ENCODE measurements at regions not wholly inside any gene's neighbourhood (a gene's known extent, or its start where the extent isn't known, plus 50 kb on each side); places are given as distances from the start of the nearest gene placed in this dataset.
"Not testable (repeated sequence)": the region's sequence is repeated elsewhere in the genome, so short reads cannot be mapped to it uniquely, and the experiment has no call there.

DNA sequence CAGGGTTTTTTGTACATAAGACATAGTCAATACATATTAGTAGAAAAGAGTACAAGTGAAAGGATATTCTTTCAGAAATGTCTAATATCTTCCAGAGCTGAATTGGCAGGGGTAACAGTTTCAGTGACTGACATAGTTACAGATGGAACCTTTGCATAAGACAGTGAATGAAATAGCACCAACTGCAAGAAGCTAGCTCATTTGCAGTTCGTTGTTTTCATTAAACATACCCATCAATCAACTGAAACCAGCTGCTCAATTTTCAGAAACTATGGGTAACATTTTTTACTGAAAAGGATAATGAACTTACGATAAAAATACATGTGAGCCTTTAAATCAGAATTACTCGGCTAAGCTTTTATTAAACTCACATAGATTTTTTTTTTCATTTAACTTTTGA, 93.9 kb upstream of the EPHA3 start:
- Histone ChIP-seq H3K4me3 (no peak overlapping the region), H3K27me3 (no peaks in the 10 kb centered on the region), H3K36me3 (no peaks in the 10 kb centered on the region), H3K4me1 (no peaks in the 10 kb centered on the region), H3K9me3 (no peaks in the 10 kb centered on the region), H3K27ac (no peak overlapping the region), H3K9ac (ENCODE audit: low read depth in 2 of 2, low read length in 2 of 2) (no peak overlapping the region)
- TF ChIP-seq, protein P1, sequence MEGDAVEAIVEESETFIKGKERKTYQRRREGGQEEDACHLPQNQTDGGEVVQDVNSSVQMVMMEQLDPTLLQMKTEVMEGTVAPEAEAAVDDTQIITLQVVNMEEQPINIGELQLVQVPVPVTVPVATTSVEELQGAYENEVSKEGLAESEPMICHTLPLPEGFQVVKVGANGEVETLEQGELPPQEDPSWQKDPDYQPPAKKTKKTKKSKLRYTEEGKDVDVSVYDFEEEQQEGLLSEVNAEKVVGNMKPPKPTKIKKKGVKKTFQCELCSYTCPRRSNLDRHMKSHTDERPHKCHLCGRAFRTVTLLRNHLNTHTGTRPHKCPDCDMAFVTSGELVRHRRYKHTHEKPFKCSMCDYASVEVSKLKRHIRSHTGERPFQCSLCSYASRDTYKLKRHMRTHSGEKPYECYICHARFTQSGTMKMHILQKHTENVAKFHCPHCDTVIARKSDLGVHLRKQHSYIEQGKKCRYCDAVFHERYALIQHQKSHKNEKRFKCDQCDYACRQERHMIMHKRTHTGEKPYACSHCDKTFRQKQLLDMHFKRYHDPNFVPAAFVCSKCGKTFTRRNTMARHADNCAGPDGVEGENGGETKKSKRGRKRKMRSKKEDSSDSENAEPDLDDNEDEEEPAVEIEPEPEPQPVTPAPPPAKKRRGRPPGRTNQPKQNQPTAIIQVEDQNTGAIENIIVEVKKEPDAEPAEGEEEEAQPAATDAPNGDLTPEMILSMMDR (IDR thresholded peaks at IDR 0.05) = no peak
- DNase-seq = no peak
- intact Hi-C loops (cut with DNase I) = no loop called here

DNA sequence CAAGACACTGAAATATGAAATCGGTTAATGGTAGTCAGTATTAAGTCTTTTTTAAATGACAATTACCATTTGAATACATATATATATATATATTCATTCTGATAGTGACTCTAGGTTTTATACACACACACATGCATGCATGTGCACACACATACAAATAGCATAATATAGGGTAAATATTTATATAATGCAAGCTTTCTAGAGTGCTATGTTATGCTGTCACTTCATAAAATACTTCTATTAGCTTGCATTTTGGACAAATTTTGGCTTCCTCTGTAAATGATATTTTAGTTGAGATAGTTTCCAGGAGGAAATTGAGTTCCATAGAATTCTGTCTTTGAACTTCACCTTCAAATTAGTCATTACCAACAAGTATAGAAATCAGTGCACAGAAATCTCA, 89.9 kb upstream of the EPHA3 start:
- H3K9me3 ChIP-seq = no peaks in the 10 kb centered on the region
- H3K9ac ChIP-seq (ENCODE audit: low read depth in 2 of 2, low read length in 2 of 2) = no peak overlapping the region
- H3K4me3 ChIP-seq = no peak overlapping the region
- H3K27me3 ChIP-seq = no peaks in the 10 kb centered on the region
- no peaks in the 10 kb centered on the region for H3K4me1 ChIP-seq
- DNase-seq = no peak
- H3K27ac ChIP-seq = no peak overlapping the region
- intact Hi-C loops (cut with DNase I) = no loop called here
- no peaks in the 10 kb centered on the region for H3K36me3 ChIP-seq
- TF ChIP-seq, protein P1 (IDR thresholded peaks at IDR 0.05) = no peak

DNA sequence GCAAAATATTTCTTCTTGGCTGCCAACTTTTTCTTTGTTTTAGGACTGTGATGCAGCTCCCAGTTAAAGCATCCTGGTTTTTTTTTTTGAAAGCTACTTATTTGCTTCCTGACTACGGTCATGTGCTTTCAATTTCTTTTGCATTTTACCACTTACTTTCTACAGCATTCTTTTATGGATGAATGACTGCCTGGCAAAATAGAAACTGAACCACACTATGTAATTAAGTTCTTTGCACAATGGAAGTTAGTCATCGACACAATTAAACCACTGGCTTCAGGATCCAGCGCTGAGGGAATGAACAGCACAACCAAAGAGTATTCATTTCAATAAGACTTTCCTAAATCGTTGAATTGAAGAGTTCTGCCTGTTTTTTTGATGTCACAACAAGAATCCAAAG, 82.2 kb upstream of the EPHA3 start:
- Histone ChIP-seq H3K9me3 (no peaks in the 10 kb centered on the region), H3K4me3 (no peak overlapping the region), H3K27ac (no peak overlapping the region), H3K27me3 (no peaks in the 10 kb centered on the region), H3K9ac (ENCODE audit: low read depth in 2 of 2, low read length in 2 of 2) (no peak overlapping the region), H3K4me1 (no peaks in the 10 kb centered on the region), H3K36me3 (no peaks in the 10 kb centered on the region)
- intact Hi-C loops (cut with DNase I) = no loop called here
- DNase-seq = no peak
- TF ChIP-seq, protein P1 (IDR thresholded peaks at IDR 0.05) = no peak

DNA sequence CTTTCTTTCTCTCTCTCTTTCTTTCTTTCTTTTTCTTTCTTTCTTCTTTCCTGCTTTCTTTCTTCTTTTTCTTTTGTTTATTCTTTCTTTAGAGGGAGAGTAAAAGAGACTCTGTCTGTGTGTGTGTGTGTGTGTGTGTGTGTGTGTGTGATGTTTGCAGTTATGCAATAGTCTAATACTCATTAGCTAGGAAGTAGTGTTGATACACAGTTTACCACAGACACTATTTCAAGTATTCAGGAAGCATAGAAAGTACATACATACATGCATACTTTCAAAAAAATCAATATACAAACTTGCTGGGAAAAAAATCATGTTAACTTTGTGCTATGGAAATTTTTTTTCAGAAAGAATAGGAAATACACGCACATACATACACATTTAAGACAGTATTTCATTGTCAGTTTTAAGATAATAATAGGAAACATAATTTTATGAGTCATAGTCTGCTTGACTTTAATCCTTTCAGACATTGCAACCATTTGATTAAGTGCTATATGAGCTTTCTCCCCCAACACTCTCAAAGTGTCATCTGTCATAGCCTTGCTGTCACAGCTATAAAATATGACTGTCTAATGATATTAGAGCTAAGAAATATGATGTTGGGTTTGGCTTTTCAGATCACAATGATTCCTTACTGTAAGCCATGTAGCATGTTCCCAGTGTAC, 74.9 kb upstream of the EPHA3 start:
- H3K9ac ChIP-seq (ENCODE audit: low read depth in 2 of 2, low read length in 2 of 2) = no peak overlapping the region
- DNase-seq = no peak
- H3K36me3 ChIP-seq = no peaks in the 10 kb centered on the region
- H3K27me3 ChIP-seq = no peaks in the 10 kb centered on the region
- intact Hi-C loops (cut with DNase I) = no loop called here
- H3K9me3 ChIP-seq = no peaks in the 10 kb centered on the region
- H3K27ac ChIP-seq = no peak overlapping the region
- no peak overlapping the region for H3K4me3 ChIP-seq
- H3K4me1 ChIP-seq = no peaks in the 10 kb centered on the region
- TF ChIP-seq, protein P1 (IDR thresholded peaks at IDR 0.05) = no peak

DNA sequence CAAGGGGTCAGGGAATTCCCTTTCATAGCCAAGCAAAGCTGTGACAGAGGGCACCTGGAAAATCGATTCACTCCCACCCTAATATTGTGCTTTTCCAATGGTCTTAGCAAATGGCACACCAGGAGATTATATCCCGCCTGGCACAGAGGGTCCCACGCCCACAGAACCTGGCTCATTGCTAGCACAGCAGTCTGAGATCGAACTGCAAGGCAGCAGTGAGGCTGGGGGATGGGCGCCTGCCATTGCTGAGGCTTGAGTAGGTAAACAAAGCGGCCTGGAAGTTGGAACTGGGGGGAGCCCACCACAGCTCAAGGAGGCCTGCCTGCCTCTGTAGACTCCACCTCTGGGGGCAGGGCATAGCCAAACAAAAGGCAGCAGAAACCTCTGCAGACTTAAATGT, 72.7 kb upstream of the EPHA3 start:
- H3K4me1 ChIP-seq; H3K27ac ChIP-seq; H3K9ac ChIP-seq (ENCODE audit: low read depth in 2 of 2, low read length in 2 of 2); H3K36me3 ChIP-seq; H3K9me3 ChIP-seq; H3K4me3 ChIP-seq; H3K27me3 ChIP-seq; DNase-seq; intact Hi-C loops (cut with DNase I): not testable (repeated sequence)

DNA sequence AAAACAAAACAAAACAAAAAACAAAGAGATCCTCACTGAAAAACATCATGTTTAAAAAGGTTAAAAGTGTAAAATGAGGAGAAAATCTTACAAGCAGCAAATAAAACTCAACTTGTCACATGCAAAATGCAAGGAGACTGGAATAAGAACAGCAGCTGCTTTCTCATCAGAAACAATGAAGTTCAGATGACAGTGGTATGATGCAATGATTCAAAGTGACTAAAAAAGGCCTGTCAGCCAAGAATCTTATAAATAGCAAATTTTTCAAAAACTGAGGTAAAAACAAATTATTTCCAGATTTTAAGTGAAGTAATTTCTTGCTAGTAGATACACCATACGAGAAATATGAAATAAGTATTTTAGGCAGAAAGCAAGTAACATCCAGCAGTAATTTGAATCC, 68.6 kb upstream of the EPHA3 start:
- H3K27ac ChIP-seq = no peak overlapping the region
- intact Hi-C loops (cut with DNase I) = no loop called here
- no peaks in the 10 kb centered on the region for H3K36me3 ChIP-seq
- H3K9ac ChIP-seq (ENCODE audit: low read depth in 2 of 2, low read length in 2 of 2) = no peak overlapping the region
- no peaks in the 10 kb centered on the region for H3K9me3 ChIP-seq
- TF ChIP-seq, protein P1 (IDR thresholded peaks at IDR 0.05) = no peak
- no peaks in the 10 kb centered on the region for H3K4me1 ChIP-seq
- H3K4me3 ChIP-seq = no peak overlapping the region
- no peak for DNase-seq
- no peaks in the 10 kb centered on the region for H3K27me3 ChIP-seq
